ENCODE measurements at regions not wholly inside any gene's neighbourhood (a gene's known extent, or its start where the extent isn't known, plus 50 kb on each side); places are given as distances from the start of the nearest gene placed in this dataset.

DNA sequence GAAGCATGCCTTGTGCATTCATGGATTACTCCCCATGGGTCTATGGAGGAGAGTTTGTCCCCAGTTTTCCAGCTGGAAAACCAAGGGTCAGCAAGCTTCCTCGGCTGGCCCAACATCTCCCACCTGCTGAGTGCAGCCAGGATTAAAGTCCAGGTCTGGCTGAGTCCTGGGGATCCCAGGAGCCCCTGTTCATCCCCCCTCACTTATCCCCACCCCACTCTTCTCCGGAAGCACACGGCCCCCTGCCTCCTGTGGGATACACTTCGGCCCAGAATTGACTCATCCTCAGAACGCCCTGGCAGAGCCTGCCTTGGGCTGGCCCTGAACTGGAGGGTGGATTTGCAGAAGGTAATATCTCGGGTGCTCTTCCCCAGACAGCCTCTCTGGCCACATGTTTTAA lies 276.1 kb downstream of the NPHP4 start:
- no peak overlapping the region for H3K4me3 ChIP-seq (ENCODE audit: low read length)
- H3K79me2 ChIP-seq (replicated peaks; ENCODE audit: insufficient read depth, low read length): no peaks in the 10 kb centered on the region
- no peaks in the 10 kb centered on the region for H3F3A ChIP-seq (ENCODE audit: insufficient read depth, low read length, poor library complexity, severe bottlenecking)
- H3K27ac ChIP-seq (ENCODE audit: low read length): no peak overlapping the region
- H3K27me3 ChIP-seq (ENCODE audit: insufficient read depth, low read depth, low read length): no peaks in the 10 kb centered on the region
- no peaks in the 10 kb centered on the region for H4K20me1 ChIP-seq (ENCODE audit: insufficient read depth)
- H3K9ac ChIP-seq (ENCODE audit: low read length): no peak overlapping the region
- TF ChIP-seq TAF1 (IDR thresholded peaks at IDR 0.05; ENCODE audit: low read depth) (no peak), SMC3 (conservative IDR thresholded peaks at IDR 0.05; ENCODE audit: poor library complexity) (no peak), RAD21 (conservative IDR thresholded peaks at IDR 0.05) (no peak)
- TF ChIP-seq, protein P1, sequence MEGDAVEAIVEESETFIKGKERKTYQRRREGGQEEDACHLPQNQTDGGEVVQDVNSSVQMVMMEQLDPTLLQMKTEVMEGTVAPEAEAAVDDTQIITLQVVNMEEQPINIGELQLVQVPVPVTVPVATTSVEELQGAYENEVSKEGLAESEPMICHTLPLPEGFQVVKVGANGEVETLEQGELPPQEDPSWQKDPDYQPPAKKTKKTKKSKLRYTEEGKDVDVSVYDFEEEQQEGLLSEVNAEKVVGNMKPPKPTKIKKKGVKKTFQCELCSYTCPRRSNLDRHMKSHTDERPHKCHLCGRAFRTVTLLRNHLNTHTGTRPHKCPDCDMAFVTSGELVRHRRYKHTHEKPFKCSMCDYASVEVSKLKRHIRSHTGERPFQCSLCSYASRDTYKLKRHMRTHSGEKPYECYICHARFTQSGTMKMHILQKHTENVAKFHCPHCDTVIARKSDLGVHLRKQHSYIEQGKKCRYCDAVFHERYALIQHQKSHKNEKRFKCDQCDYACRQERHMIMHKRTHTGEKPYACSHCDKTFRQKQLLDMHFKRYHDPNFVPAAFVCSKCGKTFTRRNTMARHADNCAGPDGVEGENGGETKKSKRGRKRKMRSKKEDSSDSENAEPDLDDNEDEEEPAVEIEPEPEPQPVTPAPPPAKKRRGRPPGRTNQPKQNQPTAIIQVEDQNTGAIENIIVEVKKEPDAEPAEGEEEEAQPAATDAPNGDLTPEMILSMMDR (IDR thresholded peaks at IDR 0.05; ENCODE audit: poor library complexity, severe bottlenecking): no peak
- no peaks in the 10 kb centered on the region for H3K9me2 ChIP-seq (ENCODE audit: insufficient read depth, low read length)
- peaks cover 10% of the 10 kb centered on the region for H3K9me3 ChIP-seq (ENCODE audit: low read length)
- H2AFZ ChIP-seq (ENCODE audit: low read depth, low read length): no peak overlapping the region
- no peak overlapping the region for H3K4me2 ChIP-seq (ENCODE audit: low read length)
- H3K36me3 ChIP-seq (ENCODE audit: insufficient read depth, low read length): no peaks in the 10 kb centered on the region

DNA sequence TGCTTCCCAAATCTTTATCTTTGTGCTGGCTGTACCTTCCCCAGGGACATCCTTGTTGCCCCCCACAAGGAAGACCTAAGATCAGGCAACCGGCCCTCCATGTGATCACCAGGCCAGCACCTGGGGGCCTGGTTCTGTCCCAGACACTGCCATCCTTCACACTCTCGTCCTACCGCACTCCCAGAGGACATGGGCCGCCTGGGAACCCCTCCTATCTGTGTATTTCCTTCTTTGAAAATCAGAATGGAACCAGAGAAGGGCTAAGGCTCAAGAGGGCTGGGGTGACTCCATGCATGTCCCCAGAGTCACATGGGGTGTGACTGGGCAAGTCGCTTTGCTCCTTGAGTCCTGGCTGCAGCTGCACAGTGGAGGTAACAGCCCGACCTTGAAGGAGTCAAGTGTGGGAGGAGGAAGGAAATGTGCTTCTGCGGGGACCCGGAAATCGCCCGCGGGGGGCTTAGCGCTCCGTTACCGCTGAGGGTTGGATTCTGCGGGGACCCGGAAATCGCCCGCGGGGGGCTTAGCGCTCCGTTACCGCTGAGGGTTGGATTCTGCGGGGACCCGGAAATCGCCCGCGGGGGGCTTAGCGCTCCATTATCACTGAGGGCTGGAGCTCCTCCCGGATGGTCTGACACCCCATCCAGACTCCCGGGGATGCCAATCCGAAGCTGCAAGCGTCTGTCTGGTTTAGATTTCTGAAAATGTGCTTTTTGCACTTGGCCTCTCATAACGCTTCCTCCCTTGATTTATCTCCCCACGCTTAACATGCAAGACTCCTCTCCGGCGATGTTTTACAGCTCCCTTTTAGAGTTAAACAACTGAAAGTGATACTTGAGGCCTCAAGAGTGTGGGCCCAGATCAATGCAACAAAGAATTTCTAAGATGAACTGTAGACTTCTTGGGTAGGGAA lies 278.9 kb downstream of the NPHP4 start:
- no peaks in the 10 kb centered on the region for H3K36me3 ChIP-seq (ENCODE audit: insufficient read depth, low read length)
- no peaks in the 10 kb centered on the region for H3K9me2 ChIP-seq (ENCODE audit: insufficient read depth, low read length)
- no peak overlapping the region for H3K4me3 ChIP-seq (ENCODE audit: low read length)
- H3K9ac ChIP-seq (ENCODE audit: low read length): no peak overlapping the region
- H3K79me2 ChIP-seq (replicated peaks; ENCODE audit: insufficient read depth, low read length): no peaks in the 10 kb centered on the region
- no peak overlapping the region for H3K4me2 ChIP-seq (ENCODE audit: low read length)
- peaks cover 10% of the 10 kb centered on the region for H3K9me3 ChIP-seq (ENCODE audit: low read length)
- no peak overlapping the region for H2AFZ ChIP-seq (ENCODE audit: low read depth, low read length)
- H3K27me3 ChIP-seq (ENCODE audit: insufficient read depth, low read depth, low read length): no peaks in the 10 kb centered on the region
- TF ChIP-seq EZH2 (IDR thresholded peaks at IDR 0.05; ENCODE audit: borderline replicate concordance, insufficient read depth, low read length, poor library complexity, severe bottlenecking) (no peak), MXI1 (conservative IDR thresholded peaks at IDR 0.05; ENCODE audit: poor library complexity, severe bottlenecking) (no peak), RAD21 (conservative IDR thresholded peaks at IDR 0.05) (no peak), EP300 (conservative IDR thresholded peaks at IDR 0.05; ENCODE audit: poor library complexity, severe bottlenecking) (no peak), POLR2AphosphoS5 (IDR thresholded peaks at IDR 0.05) (no peak), TAF1 (IDR thresholded peaks at IDR 0.05; ENCODE audit: low read depth) (no peak), SMC3 (conservative IDR thresholded peaks at IDR 0.05; ENCODE audit: poor library complexity) (no peak)
- TF ChIP-seq, protein P2, sequence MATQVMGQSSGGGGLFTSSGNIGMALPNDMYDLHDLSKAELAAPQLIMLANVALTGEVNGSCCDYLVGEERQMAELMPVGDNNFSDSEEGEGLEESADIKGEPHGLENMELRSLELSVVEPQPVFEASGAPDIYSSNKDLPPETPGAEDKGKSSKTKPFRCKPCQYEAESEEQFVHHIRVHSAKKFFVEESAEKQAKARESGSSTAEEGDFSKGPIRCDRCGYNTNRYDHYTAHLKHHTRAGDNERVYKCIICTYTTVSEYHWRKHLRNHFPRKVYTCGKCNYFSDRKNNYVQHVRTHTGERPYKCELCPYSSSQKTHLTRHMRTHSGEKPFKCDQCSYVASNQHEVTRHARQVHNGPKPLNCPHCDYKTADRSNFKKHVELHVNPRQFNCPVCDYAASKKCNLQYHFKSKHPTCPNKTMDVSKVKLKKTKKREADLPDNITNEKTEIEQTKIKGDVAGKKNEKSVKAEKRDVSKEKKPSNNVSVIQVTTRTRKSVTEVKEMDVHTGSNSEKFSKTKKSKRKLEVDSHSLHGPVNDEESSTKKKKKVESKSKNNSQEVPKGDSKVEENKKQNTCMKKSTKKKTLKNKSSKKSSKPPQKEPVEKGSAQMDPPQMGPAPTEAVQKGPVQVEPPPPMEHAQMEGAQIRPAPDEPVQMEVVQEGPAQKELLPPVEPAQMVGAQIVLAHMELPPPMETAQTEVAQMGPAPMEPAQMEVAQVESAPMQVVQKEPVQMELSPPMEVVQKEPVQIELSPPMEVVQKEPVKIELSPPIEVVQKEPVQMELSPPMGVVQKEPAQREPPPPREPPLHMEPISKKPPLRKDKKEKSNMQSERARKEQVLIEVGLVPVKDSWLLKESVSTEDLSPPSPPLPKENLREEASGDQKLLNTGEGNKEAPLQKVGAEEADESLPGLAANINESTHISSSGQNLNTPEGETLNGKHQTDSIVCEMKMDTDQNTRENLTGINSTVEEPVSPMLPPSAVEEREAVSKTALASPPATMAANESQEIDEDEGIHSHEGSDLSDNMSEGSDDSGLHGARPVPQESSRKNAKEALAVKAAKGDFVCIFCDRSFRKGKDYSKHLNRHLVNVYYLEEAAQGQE (IDR thresholded peaks at IDR 0.05; ENCODE audit: borderline replicate concordance): no peak
- TF ChIP-seq, protein P1 (IDR thresholded peaks at IDR 0.05; ENCODE audit: poor library complexity, severe bottlenecking): no peak
- H3F3A ChIP-seq (ENCODE audit: insufficient read depth, low read length, poor library complexity, severe bottlenecking): no peaks in the 10 kb centered on the region
- H4K20me1 ChIP-seq (ENCODE audit: insufficient read depth): no peaks in the 10 kb centered on the region
- no peak overlapping the region for H3K27ac ChIP-seq (ENCODE audit: low read length)
